HEK293T (cell line): ENCODE measurements at regions not wholly inside any gene's neighbourhood (a gene's known extent, or its start where the extent isn't known, plus 50 kb on each side); places are given as distances from the start of the nearest gene placed in this dataset.

Experiments used
- SP1 ChIP-seq: fragments of 450-650 bp; IDR thresholded peaks from 2 replicates; pipeline ENCODE4 v1.6.1; 2017
- SUZ12 ChIP-seq: fragments of 450-650 bp; IDR thresholded peaks from 2 replicates; pipeline ENCODE4 v1.6.1; 2016; ENCODE audit warnings: mild to moderate bottlenecking
- TARDBP ChIP-seq: fragments of 450-650 bp; IDR thresholded peaks from 2 replicates; pipeline ENCODE4 v1.6.1; 2016
- ZNF384 ChIP-seq: fragments of 450-650 bp; IDR thresholded peaks from 2 replicates; pipeline ENCODE4 v1.6.1; 2016
- TF ChIP-seq, protein P1 (sequence below): fragments of 450-650 bp; IDR thresholded peaks from 2 replicates; pipeline ENCODE4 v1.6.1; 2016

GRCh38 chr17:70298929-70299531 is 129.7 kb downstream of the KCNJ2 start:
- TF ChIP-seq, protein P1, sequence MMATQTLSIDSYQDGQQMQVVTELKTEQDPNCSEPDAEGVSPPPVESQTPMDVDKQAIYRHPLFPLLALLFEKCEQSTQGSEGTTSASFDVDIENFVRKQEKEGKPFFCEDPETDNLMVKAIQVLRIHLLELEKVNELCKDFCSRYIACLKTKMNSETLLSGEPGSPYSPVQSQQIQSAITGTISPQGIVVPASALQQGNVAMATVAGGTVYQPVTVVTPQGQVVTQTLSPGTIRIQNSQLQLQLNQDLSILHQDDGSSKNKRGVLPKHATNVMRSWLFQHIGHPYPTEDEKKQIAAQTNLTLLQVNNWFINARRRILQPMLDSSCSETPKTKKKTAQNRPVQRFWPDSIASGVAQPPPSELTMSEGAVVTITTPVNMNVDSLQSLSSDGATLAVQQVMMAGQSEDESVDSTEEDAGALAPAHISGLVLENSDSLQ = no peak
- TF ChIP-seq TARDBP = no peak
- no peak for TF ChIP-seq SUZ12
- no peak for TF ChIP-seq SP1
- TF ChIP-seq ZNF384 = no peak
